ENCODE measurements at regions not wholly inside any gene's neighbourhood (a gene's known extent, or its start where the extent isn't known, plus 50 kb on each side); places are given as distances from the start of the nearest gene placed in this dataset.

DNA sequence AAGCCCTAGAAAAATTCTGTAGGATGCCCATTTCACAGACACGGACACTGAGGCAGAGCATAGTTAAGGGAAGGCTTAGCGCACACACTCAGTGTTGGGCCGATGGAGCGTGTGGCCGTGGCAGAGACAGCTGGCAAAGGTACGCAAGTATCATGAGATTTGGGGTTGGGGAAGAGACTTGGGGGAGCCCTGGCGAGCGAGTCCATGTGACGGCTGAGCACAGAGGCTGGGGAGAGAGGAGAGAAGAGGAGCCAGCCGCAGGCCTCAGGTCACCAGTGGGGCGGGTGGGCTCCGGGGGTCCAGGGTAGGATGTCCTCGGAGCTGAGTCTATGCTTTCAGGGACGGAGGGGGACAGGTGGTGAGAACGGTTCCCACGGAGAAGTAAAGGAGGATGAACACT lies 311.3 kb downstream of the CTTN start:
- H3K4me1 ChIP-seq (ENCODE audit: control insufficient read depth, insufficient read depth, low read length): peaks cover 9% of the 10 kb centered on the region
- no peaks in the 10 kb centered on the region for H3K9me3 ChIP-seq (ENCODE audit: control insufficient read depth, insufficient read depth, low read length)
- no peak overlapping the region for H3K4me3 ChIP-seq (ENCODE audit: low read depth, low read length)
- no peak overlapping the region for H3K9ac ChIP-seq (ENCODE audit: low read depth, low read length)
- H3K27me3 ChIP-seq (ENCODE audit: control insufficient read depth, insufficient read depth, low read length): no peaks in the 10 kb centered on the region
- no peak overlapping the region for H3K27ac ChIP-seq (ENCODE audit: low read depth, low read length)
- H3K36me3 ChIP-seq (ENCODE audit: control insufficient read depth, insufficient read depth, low read length): no peaks in the 10 kb centered on the region

DNA sequence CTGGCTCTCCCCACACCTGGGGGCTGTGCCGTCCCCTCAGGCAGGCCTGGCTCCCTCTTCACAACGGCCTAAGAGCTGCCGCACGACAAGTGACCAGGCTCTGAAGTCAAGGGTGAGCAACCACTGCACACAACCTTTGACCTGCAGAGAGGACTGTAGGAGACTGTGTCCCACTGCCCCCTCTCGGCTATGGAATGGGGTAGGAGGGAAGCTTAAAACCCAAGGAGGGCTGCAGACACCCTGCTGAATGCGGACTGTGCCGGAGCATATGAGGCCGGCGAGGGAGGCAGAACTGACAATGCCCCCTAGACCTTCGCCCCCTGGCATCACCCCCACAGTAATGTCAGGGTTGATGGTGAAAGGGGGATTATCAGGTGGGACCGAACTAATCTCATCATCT lies 311.9 kb downstream of the CTTN start:
- Histone ChIP-seq H3K9ac (ENCODE audit: low read depth, low read length) (no peak overlapping the region), H3K4me1 (ENCODE audit: control insufficient read depth, insufficient read depth, low read length) (peaks cover 9% of the 10 kb centered on the region), H3K36me3 (ENCODE audit: control insufficient read depth, insufficient read depth, low read length) (no peaks in the 10 kb centered on the region), H3K9me3 (ENCODE audit: control insufficient read depth, insufficient read depth, low read length) (no peaks in the 10 kb centered on the region), H3K27me3 (ENCODE audit: control insufficient read depth, insufficient read depth, low read length) (no peaks in the 10 kb centered on the region), H3K27ac (ENCODE audit: low read depth, low read length) (no peak overlapping the region), H3K4me3 (ENCODE audit: low read depth, low read length) (no peak overlapping the region)

GRCh38 chr11:70710601-70711000 lies 312.3 kb downstream of the CTTN start:
- no peaks in the 10 kb centered on the region for H3K36me3 ChIP-seq (ENCODE audit: control insufficient read depth, insufficient read depth, low read length)
- H3K4me3 ChIP-seq (ENCODE audit: low read depth, low read length): no peak overlapping the region
- no peaks in the 10 kb centered on the region for H3K9me3 ChIP-seq (ENCODE audit: control insufficient read depth, insufficient read depth, low read length)
- no peak overlapping the region for H3K9ac ChIP-seq (ENCODE audit: low read depth, low read length)
- no peak overlapping the region for H3K27ac ChIP-seq (ENCODE audit: low read depth, low read length)
- H3K4me1 ChIP-seq (ENCODE audit: control insufficient read depth, insufficient read depth, low read length): peaks cover 9% of the 10 kb centered on the region
- no peaks in the 10 kb centered on the region for H3K27me3 ChIP-seq (ENCODE audit: control insufficient read depth, insufficient read depth, low read length)

DNA sequence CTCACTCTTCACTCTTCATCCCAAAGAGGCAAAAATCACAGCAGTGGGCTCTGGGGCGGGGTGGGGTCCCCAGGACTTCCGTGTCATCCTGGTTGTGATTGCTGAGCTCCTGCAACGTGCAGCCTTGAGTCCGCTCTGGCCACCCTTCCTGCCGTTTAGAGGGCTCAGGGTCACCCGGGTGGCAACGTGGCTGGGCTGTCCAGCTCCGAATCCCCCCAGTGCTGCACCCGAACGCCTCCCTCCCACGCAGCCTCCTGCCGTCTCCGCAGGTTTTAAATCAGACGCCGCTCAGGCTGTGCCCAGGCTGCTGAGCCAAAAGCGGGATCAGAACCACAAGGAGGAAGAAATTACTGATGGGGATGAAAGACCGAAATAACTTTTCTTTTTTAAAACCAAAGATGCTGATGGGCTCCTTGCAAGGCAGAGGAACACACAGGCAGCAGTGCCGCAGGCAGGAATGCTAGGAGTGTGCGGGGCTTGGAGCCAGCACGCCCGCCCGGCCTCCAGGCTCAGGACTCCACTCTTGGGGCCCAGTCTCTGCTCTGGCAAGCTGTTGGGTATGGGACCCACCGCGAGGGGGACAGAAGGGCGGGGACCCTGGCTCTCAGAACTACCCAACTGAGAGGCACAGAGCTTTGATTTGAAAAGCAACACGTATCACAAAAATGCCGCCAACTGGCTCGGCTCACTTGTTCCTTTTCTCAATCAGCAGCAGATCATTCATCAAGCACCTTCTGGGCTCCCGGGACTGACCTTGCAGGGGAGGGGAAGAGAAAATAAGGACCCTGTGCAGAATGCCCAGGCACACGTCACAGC lies 313.0 kb downstream of the CTTN start:
- H3K9me3 ChIP-seq (ENCODE audit: control insufficient read depth, insufficient read depth, low read length): no peaks in the 10 kb centered on the region
- H3K27me3 ChIP-seq (ENCODE audit: control insufficient read depth, insufficient read depth, low read length): no peaks in the 10 kb centered on the region
- H3K27ac ChIP-seq (ENCODE audit: low read depth, low read length): no peak overlapping the region
- no peak overlapping the region for H3K4me3 ChIP-seq (ENCODE audit: low read depth, low read length)
- no peak overlapping the region for H3K9ac ChIP-seq (ENCODE audit: low read depth, low read length)
- H3K36me3 ChIP-seq (ENCODE audit: control insufficient read depth, insufficient read depth, low read length): no peaks in the 10 kb centered on the region
- H3K4me1 ChIP-seq (ENCODE audit: control insufficient read depth, insufficient read depth, low read length): peaks cover 9% of the 10 kb centered on the region

DNA sequence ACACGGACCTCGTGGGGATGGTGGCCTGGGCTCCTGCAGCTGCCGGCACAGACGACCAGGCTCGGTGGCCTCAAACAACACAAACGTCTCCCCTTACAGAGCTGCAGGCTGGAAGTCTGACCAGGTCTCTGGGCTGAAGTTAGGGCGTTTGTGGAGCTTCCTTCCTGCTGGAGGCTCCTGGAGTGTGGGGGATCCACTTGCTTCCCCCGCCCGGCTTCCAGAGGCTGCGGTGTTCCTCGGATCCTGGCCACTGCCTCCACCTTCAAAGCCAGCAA lies 313.5 kb downstream of the CTTN start:
- Histone ChIP-seq H3K9me3 (ENCODE audit: control insufficient read depth, insufficient read depth, low read length) (no peaks in the 10 kb centered on the region), H3K27ac (ENCODE audit: low read depth, low read length) (no peak overlapping the region), H3K36me3 (ENCODE audit: control insufficient read depth, insufficient read depth, low read length) (no peaks in the 10 kb centered on the region), H3K9ac (ENCODE audit: low read depth, low read length) (no peak overlapping the region), H3K4me1 (ENCODE audit: control insufficient read depth, insufficient read depth, low read length) (peaks cover 9% of the 10 kb centered on the region), H3K27me3 (ENCODE audit: control insufficient read depth, insufficient read depth, low read length) (no peaks in the 10 kb centered on the region), H3K4me3 (ENCODE audit: low read depth, low read length) (no peak overlapping the region)

DNA sequence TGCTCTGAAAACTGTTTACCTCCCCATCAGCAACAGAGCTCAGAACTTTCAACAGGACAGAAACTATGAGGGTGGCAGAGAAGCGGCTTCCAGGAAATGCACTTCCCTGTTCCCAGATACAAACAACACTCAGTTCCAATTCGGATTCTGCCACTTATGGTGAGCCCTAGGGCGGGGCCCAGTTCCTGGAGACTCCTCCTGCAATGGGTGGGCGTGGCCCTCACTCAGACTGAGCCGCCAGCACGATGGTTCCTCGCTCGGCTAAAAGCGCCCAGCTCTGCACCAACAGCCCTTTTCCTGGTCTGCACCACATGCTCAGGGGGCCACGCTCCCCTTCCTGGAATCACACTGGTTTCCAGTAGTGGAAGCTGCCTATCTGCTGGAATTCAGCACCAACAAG lies 314.1 kb downstream of the CTTN start:
- H3K27ac ChIP-seq (ENCODE audit: low read depth, low read length): no peak overlapping the region
- no peaks in the 10 kb centered on the region for H3K36me3 ChIP-seq (ENCODE audit: control insufficient read depth, insufficient read depth, low read length)
- no peaks in the 10 kb centered on the region for H3K27me3 ChIP-seq (ENCODE audit: control insufficient read depth, insufficient read depth, low read length)
- no peak overlapping the region for H3K9ac ChIP-seq (ENCODE audit: low read depth, low read length)
- peaks cover 9% of the 10 kb centered on the region for H3K4me1 ChIP-seq (ENCODE audit: control insufficient read depth, insufficient read depth, low read length)
- H3K4me3 ChIP-seq (ENCODE audit: low read depth, low read length): no peak overlapping the region
- no peaks in the 10 kb centered on the region for H3K9me3 ChIP-seq (ENCODE audit: control insufficient read depth, insufficient read depth, low read length)

DNA sequence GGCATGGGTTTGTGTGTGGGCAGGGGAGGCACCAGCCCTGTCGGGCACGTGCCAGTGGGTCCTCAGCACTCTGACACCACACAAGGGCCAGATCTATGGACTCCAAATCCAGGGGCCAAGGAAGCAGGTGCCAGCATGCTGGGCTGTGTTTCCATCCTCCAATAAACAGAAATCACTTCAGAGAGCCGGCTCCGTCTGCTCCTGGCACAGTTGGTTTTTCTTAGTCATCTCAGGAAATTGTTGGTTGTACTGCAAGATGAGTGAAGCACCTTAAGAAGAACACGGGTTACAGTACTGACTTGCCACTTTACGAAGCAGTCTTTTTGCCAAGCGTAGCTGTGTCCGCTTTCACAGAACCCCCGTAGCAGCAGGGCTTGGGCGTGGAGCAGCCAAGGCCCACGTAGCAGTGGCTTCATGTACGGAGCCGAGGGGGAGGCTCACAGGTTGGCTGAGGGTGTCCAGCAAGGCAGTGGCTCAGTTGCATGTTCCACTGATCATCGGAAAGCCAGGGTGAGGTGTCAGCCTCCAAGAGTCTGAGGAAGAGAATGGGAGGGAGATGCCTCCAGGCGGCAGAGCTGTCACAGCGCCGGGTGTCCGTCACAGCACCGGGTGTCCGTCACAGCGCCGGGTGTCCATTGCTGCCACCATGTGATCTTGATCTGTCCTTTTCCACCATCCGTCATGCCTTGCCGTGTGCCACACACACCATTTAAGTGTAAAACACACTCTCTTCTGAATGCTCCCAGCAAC lies 314.9 kb downstream of the CTTN start:
- Histone ChIP-seq H3K4me1 (ENCODE audit: control insufficient read depth, insufficient read depth, low read length) (peaks cover 9% of the 10 kb centered on the region), H3K36me3 (ENCODE audit: control insufficient read depth, insufficient read depth, low read length) (no peaks in the 10 kb centered on the region), H3K9ac (ENCODE audit: low read depth, low read length) (no peak overlapping the region), H3K9me3 (ENCODE audit: control insufficient read depth, insufficient read depth, low read length) (no peaks in the 10 kb centered on the region), H3K27me3 (ENCODE audit: control insufficient read depth, insufficient read depth, low read length) (no peaks in the 10 kb centered on the region), H3K4me3 (ENCODE audit: low read depth, low read length) (no peak overlapping the region), H3K27ac (ENCODE audit: low read depth, low read length) (no peak overlapping the region)

DNA sequence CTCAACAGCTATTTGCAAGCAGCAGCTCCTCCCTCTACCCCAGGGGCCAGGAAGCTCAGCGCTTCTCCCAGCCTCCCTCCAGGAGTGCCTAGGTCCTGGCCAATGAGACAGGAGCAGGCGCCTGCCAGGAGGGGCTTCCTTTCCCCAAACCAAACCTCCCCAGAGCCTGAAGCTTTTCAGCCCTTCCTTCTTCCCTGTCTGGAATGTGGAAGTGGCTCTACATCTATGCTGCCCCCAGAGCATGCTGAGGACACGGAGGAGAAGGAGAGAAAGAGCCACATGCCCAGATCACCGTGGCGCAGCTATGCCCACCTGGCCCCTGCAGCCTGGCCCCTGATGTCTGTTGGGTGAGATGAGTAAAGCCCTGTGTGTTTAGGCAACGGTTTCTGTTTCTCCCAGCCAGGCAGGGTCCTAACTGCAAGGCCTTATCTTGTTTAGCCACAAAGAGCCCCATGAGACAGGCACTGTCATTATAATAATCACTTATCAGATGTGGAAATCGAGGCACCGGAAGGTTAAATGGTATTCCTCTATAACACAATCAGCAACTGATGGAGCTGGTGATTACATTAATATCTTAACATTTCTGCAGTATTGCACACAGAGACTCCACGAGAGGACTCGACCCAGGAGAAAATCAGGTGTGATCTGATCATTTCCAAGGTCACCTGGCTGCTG lies 315.8 kb downstream of the CTTN start:
- peaks cover 9% of the 10 kb centered on the region for H3K4me1 ChIP-seq (ENCODE audit: control insufficient read depth, insufficient read depth, low read length)
- H3K4me3 ChIP-seq (ENCODE audit: low read depth, low read length): no peak overlapping the region
- H3K27me3 ChIP-seq (ENCODE audit: control insufficient read depth, insufficient read depth, low read length): no peaks in the 10 kb centered on the region
- H3K27ac ChIP-seq (ENCODE audit: low read depth, low read length): no peak overlapping the region
- no peaks in the 10 kb centered on the region for H3K9me3 ChIP-seq (ENCODE audit: control insufficient read depth, insufficient read depth, low read length)
- no peak overlapping the region for H3K9ac ChIP-seq (ENCODE audit: low read depth, low read length)
- no peaks in the 10 kb centered on the region for H3K36me3 ChIP-seq (ENCODE audit: control insufficient read depth, insufficient read depth, low read length)

DNA sequence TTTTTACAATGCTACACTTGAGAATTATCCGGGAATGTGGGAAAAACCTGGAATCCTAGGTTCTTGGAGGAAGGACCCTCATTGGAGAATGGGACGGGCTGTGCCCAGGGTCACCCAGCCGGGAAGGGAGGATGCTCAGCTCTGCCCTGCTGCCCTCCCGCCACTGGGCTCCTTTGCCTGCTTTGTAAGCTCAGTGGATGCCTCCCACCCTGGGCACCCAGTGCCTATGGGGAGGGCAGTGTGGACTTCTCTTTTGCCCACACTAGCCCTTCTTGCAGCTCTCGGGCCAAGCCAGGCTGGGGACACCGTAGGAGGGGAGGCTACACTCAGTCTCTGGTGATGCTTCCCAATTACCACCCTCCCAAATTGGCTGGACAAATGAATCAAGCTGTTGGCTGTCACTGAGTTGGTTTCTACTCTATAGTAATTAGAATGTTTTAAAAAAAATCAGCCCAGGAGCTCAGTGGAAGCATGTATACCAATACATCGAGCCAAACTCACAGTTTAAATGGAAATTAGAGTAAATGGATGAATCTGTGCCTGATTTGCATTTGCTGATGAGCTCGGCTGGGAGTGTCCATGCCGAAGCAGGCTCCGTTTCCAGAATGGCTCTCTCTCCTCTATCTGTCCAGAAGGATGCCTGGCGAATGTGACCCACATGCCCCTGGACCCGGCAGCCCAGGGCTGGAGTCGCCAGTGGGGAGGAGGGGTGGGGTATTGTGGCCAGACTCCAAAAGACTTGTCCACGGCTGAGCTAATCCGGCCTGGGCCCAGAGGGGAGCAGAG lies 317.0 kb downstream of the CTTN start:
- Histone ChIP-seq H3K4me1 (ENCODE audit: control insufficient read depth, insufficient read depth, low read length) (peaks cover 9% of the 10 kb centered on the region), H3K27ac (ENCODE audit: low read depth, low read length) (no peak overlapping the region), H3K36me3 (ENCODE audit: control insufficient read depth, insufficient read depth, low read length) (no peaks in the 10 kb centered on the region), H3K9ac (ENCODE audit: low read depth, low read length) (no peak overlapping the region), H3K27me3 (ENCODE audit: control insufficient read depth, insufficient read depth, low read length) (no peaks in the 10 kb centered on the region), H3K4me3 (ENCODE audit: low read depth, low read length) (no peak overlapping the region), H3K9me3 (ENCODE audit: control insufficient read depth, insufficient read depth, low read length) (no peaks in the 10 kb centered on the region)

DNA sequence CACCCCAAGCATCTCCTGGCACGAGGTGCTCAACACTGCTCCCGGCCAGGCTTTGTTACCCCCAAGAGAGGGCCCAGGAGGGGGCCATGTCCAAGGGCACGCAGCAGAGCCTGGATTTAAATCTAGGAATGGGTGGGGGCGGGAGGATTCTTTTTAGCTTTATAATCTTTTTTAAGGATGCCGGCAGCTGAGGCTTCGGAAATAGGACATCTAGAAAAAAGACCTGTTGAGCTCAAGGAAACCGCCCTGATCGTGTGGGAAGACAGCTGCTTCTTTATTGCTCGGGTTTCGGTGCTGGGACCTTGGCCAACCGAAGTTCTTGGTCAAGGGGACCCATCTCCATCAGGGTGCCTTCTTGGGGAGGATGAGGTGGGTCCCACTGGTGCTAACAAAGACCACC lies 317.9 kb downstream of the CTTN start:
- Histone ChIP-seq H3K4me3 (ENCODE audit: low read depth, low read length) (no peak overlapping the region), H3K4me1 (ENCODE audit: control insufficient read depth, insufficient read depth, low read length) (peaks cover 9% of the 10 kb centered on the region), H3K27me3 (ENCODE audit: control insufficient read depth, insufficient read depth, low read length) (no peaks in the 10 kb centered on the region), H3K36me3 (ENCODE audit: control insufficient read depth, insufficient read depth, low read length) (no peaks in the 10 kb centered on the region), H3K27ac (ENCODE audit: low read depth, low read length) (no peak overlapping the region), H3K9me3 (ENCODE audit: control insufficient read depth, insufficient read depth, low read length) (no peaks in the 10 kb centered on the region), H3K9ac (ENCODE audit: low read depth, low read length) (no peak overlapping the region)
